NT2/D1 (cell line): ENCODE measurements at regions not wholly inside any gene's neighbourhood (a gene's known extent, or its start where the extent isn't known, plus 50 kb on each side); places are given as distances from the start of the nearest gene placed in this dataset.

Experiments used
- SUZ12 ChIP-seq: IDR thresholded peaks from 2 replicates; pipeline ENCODE4 v1.6.1; 2011; ENCODE audit not compliant: insufficient read length, insufficient read depth; ENCODE audit errors: extremely low read depth
- ZNF274 ChIP-seq: IDR thresholded peaks from 2 replicates; pipeline ENCODE4 v1.6.1; 2011; ENCODE audit warnings: mild to moderate bottlenecking, low read depth, low read length

DNA sequence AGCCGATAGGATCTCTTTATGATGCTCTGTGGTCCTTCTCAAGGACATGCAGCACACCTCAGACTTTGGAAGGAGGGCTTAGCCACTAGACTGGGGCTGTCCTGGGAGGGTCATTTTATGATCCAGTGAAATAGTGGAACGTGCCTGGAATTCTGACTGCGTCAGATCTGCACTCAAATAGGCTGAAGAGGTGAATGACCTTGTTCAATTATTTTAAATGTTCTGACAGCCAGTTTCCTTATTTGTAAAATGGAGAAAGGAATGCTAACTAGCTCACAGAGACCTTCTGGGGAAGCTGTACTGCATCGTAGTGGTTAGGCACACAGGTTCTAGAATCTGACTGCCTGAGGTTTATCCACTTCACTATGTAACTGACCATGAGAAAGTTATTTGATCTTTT lies 587.5 kb downstream of the MAFB start:
- TF ChIP-seq ZNF274 (no peak), SUZ12 (no peak)
